ENCODE measurements at regions not wholly inside any gene's neighbourhood (a gene's known extent, or its start where the extent isn't known, plus 50 kb on each side); places are given as distances from the start of the nearest gene placed in this dataset.

DNA sequence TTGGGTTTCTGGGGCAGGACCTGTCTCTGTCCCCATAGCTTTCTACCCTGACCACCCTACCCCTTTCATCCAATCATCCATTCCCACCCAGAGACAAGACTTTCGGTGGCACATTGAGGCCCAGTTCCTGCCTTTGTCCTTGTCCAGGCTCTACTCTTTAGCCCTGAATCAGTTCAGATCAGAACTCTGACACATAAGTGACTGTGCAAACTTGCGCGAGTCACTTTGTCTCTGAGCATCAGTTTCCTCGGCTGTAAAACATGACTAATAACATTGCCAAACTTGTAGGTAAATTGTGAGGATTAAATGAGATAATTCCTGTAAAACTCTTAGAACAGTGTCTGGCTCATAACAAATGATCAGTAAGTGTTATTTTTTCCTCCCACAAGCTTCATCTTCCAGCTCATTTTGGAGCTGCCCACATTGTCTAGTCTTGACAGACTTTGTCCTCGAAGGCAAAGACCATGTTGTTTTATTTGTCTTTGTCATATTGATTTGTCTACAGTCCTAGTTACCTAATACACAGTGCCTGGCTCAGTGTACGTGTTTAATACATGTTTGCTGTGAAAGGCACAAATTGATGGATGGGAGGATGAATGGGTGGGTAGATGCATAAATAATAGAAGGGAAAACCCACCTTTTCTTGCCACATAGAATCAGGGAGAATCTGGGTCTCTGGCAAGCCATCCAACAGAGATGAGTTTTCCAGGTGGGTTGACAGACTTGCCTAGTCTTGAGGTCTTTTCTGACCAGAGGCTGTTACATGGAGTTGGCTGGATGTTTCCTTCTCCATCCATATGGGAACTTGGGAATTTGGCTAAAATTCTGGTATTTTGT is 262.9 kb downstream of the OMA1 start:
- TF ChIP-seq, protein P1, sequence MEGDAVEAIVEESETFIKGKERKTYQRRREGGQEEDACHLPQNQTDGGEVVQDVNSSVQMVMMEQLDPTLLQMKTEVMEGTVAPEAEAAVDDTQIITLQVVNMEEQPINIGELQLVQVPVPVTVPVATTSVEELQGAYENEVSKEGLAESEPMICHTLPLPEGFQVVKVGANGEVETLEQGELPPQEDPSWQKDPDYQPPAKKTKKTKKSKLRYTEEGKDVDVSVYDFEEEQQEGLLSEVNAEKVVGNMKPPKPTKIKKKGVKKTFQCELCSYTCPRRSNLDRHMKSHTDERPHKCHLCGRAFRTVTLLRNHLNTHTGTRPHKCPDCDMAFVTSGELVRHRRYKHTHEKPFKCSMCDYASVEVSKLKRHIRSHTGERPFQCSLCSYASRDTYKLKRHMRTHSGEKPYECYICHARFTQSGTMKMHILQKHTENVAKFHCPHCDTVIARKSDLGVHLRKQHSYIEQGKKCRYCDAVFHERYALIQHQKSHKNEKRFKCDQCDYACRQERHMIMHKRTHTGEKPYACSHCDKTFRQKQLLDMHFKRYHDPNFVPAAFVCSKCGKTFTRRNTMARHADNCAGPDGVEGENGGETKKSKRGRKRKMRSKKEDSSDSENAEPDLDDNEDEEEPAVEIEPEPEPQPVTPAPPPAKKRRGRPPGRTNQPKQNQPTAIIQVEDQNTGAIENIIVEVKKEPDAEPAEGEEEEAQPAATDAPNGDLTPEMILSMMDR (IDR thresholded peaks at IDR 0.05; ENCODE audit: poor library complexity), result no peak
- TF ChIP-seq EZH2phosphoT487 (IDR thresholded peaks at IDR 0.05; ENCODE audit: low read depth, severe bottlenecking, unreplicated experiment), result no peak
- TF ChIP-seq EZH2 (IDR thresholded peaks at IDR 0.05; ENCODE audit: borderline replicate concordance), result no peak
